Neural cell (in vitro differentiated cells): ENCODE measurements at regions not wholly inside any gene's neighbourhood (a gene's known extent, or its start where the extent isn't known, plus 50 kb on each side); places are given as distances from the start of the nearest gene placed in this dataset.

Source experiments
- CTCF ChIP-seq: fragments of 450-650 bp; IDR thresholded peaks from 2 replicates; pipeline ENCODE4 v1.5.1; 2014; ENCODE audit warnings: antibody characterized with exemption, mild to moderate bottlenecking, moderate library complexity; ENCODE audit not compliant: poor library complexity, severe bottlenecking
- EZH2 ChIP-seq: fragments of 200-600, 300-800 bp; shearing (Covaris generic), sonication (generic); IDR thresholded peaks from 2 replicates; pipeline ENCODE4 v1.6.1; 2014; ENCODE audit warnings: antibody characterized with exemption, low read length, borderline replicate concordance, mild to moderate bottlenecking; ENCODE audit not compliant: insufficient read depth, poor library complexity, severe bottlenecking
- RAD21 ChIP-seq: fragments of 450-650 bp; conservative IDR thresholded peaks from 2 replicates; pipeline ENCODE4 v1.6.1; 2014; ENCODE audit warnings: antibody characterized with exemption, mild to moderate bottlenecking, moderate library complexity
- REST ChIP-seq: IDR thresholded peaks from 2 replicates; pipeline ENCODE4 v1.6.1; 2012; ENCODE audit warnings: borderline replicate concordance
- SMC3 ChIP-seq: fragments of 450-650 bp; conservative IDR thresholded peaks from 2 replicates; pipeline ENCODE4 v1.6.1; 2014; ENCODE audit warnings: antibody characterized with exemption, mild to moderate bottlenecking, moderate library complexity; ENCODE audit not compliant: poor library complexity

GRCh38 chr7:122203814-122204213 is 59.8 kb upstream of the AASS start:
- TF ChIP-seq REST: no peak
- no peak for TF ChIP-seq CTCF
- no peak for TF ChIP-seq SMC3
- TF ChIP-seq RAD21: no peak
- TF ChIP-seq EZH2: no peak
